HEK293T (cell line): ENCODE measurements at regions not wholly inside any gene's neighbourhood (a gene's known extent, or its start where the extent isn't known, plus 50 kb on each side); places are given as distances from the start of the nearest gene placed in this dataset.

Experiments
- ELF4 ChIP-seq: fragments of 450-650 bp; IDR thresholded peaks from 2 replicates; pipeline ENCODE4 v1.6.1; 2017; ENCODE audit warnings: antibody characterized with exemption
- SUZ12 ChIP-seq: fragments of 450-650 bp; IDR thresholded peaks from 2 replicates; pipeline ENCODE4 v1.6.1; 2016; ENCODE audit warnings: mild to moderate bottlenecking
- TARDBP ChIP-seq: fragments of 450-650 bp; IDR thresholded peaks from 2 replicates; pipeline ENCODE4 v1.6.1; 2016

DNA sequence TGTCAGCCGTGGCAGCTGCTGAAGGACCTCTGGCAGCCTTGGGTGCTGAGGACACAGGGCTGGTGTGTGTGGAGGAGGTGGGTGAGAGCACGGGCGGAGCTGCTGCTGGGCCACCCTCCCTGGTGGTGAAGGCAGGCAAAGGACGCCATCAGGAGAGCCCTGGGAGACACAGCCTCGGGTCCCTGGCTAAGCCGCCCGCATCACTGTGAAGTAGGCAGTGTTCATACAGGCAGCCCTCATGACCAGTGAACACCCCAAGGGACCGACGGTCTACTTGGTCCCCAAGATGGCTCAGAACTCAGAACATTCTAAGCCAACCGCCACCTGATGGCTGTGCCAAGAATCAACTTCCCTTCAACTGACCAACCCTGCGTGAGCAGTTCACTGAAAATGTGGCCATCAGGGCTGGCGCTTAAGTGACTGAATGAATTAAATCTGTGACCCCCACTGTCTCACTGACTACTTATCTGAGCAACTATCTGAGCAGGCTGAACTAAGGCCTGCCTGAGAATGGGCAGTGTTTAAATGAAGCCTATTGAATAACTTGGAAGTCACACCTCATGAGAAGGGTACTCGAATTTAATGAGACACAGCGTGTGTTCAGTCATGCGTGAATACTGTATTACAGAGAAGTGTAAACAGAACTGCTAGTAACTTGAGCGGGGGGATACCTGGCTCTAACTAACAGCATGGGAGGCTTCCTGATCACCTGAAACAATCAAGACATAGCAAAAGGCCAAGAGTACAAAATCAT lies 54.7 kb upstream of the SIMC1 start:
- TF ChIP-seq TARDBP = no peak
- no peak for TF ChIP-seq ELF4
- TF ChIP-seq SUZ12 = no peak
